ENCODE measurements at regions not wholly inside any gene's neighbourhood (a gene's known extent, or its start where the extent isn't known, plus 50 kb on each side); places are given as distances from the start of the nearest gene placed in this dataset.

- TF ChIP-seq CTCF (IDR thresholded peaks at IDR 0.05): no peak
- no peak for TF ChIP-seq EZH2 (IDR thresholded peaks at IDR 0.05; ENCODE audit: borderline replicate concordance, insufficient read depth, low read depth, low read length, poor library complexity, severe bottlenecking)
Measured at GRCh38 chr10:121216721-121217181, 365.6 kb downstream of the WDR11 start.

All from B cell (primary cell).